ENCODE measurements at regions not wholly inside any gene's neighbourhood (a gene's known extent, or its start where the extent isn't known, plus 50 kb on each side); places are given as distances from the start of the nearest gene placed in this dataset.

- Histone ChIP-seq H3K27ac (ENCODE audit: extremely low read depth, low read depth, low read length) (no peak overlapping the region), H3K4me1 (ENCODE audit: control insufficient read depth, insufficient read depth, low read length) (no peaks in the 10 kb centered on the region), H3K36me3 (ENCODE audit: control insufficient read depth in 2 of 2, insufficient read depth in 1 of 2, low read length in 2 of 2) (no peaks in the 10 kb centered on the region), H3K9me3 (ENCODE audit: control insufficient read depth, insufficient read depth, low read depth, low read length) (no peaks in the 10 kb centered on the region), H3K4me3 (ENCODE audit: low read depth, low read length) (no peak overlapping the region)
- TF ChIP-seq ZFP41 (tag by site-specific recombination; IDR thresholded peaks at IDR 0.05; ENCODE audit: borderline replicate concordance) = no peak
- TF ChIP-seq ZBTB26 (tag by site-specific recombination; optimal IDR thresholded peaks at IDR 0.05) = no peak
- no peak for TF ChIP-seq ZNF433 (tag by site-specific recombination; IDR thresholded peaks at IDR 0.05; ENCODE audit: low read depth)
- no peak for TF ChIP-seq YY1 (tag by site-specific recombination; IDR thresholded peaks at IDR 0.05)
- no peak for TF ChIP-seq ZNF530 (tag by site-specific recombination; IDR thresholded peaks at IDR 0.05; ENCODE audit: low read depth)
- TF ChIP-seq GFI1B (tag by site-specific recombination; IDR thresholded peaks at IDR 0.05) = no peak
- TF ChIP-seq ZNF366 (tag by site-specific recombination; conservative IDR thresholded peaks at IDR 0.05) = no peak
- no peak for TF ChIP-seq ZNF214 (tag by site-specific recombination; IDR thresholded peaks at IDR 0.05; ENCODE audit: borderline replicate concordance)
- TF ChIP-seq SETDB1 (IDR thresholded peaks at IDR 0.05; ENCODE audit: insufficient read length, low read length) = no peak
- no peak for TF ChIP-seq ZNF777 (tag by site-specific recombination; IDR thresholded peaks at IDR 0.05; ENCODE audit: borderline replicate concordance)
- no peak for TF ChIP-seq ZBTB44 (tag by site-specific recombination; IDR thresholded peaks at IDR 0.05)
- TF ChIP-seq ZNF148 (tag by site-specific recombination; IDR thresholded peaks at IDR 0.05; ENCODE audit: borderline replicate concordance) = no peak
- no peak for TF ChIP-seq REST (tag by site-specific recombination; IDR thresholded peaks at IDR 0.05)
- no peak for TF ChIP-seq KLF8 (tag by site-specific recombination; IDR thresholded peaks at IDR 0.05)
- no peak for TF ChIP-seq ZNF585B (tag by site-specific recombination; IDR thresholded peaks at IDR 0.05)
- no peak for TF ChIP-seq ZNF785 (tag by site-specific recombination; IDR thresholded peaks at IDR 0.05)
- TF ChIP-seq IKZF3 (tag by site-specific recombination; IDR thresholded peaks at IDR 0.05) = no peak
- ChIA-PET CTCF (no interaction called here), POLR2A (no interaction called here)
These were observed 160.2 kb downstream of the CYYR1 start for GRCh38 chr21:26412885-26413284.

- no peak overlapping the region for H3K27ac ChIP-seq (ENCODE audit: extremely low read depth, low read depth, low read length)
- no peaks in the 10 kb centered on the region for H3K9me3 ChIP-seq (ENCODE audit: control insufficient read depth, insufficient read depth, low read depth, low read length)
- ChIA-PET CTCF (no interaction called here), POLR2A (no interaction called here)
- H3K36me3 ChIP-seq (ENCODE audit: control insufficient read depth in 2 of 2, insufficient read depth in 1 of 2, low read length in 2 of 2) = no peaks in the 10 kb centered on the region
- H3K4me1 ChIP-seq (ENCODE audit: control insufficient read depth, insufficient read depth, low read length) = no peaks in the 10 kb centered on the region
- H3K4me3 ChIP-seq (ENCODE audit: low read depth, low read length) = no peak overlapping the region
- TF ChIP-seq ZNF26 (tag by site-specific recombination; IDR thresholded peaks at IDR 0.05) (no peak), ZNF211 (tag by site-specific recombination; IDR thresholded peaks at IDR 0.05; ENCODE audit: low read depth) (no peak), ZNF501 (tag by site-specific recombination; IDR thresholded peaks at IDR 0.05) (no peak), SCRT2 (tag by site-specific recombination; IDR thresholded peaks at IDR 0.05) (no peak), ZNF174 (tag by site-specific recombination; IDR thresholded peaks at IDR 0.05) (no peak), PRDM6 (tag by site-specific recombination; IDR thresholded peaks at IDR 0.05) (no peak), GLI2 (tag by site-specific recombination; IDR thresholded peaks at IDR 0.05; ENCODE audit: borderline replicate concordance, low read depth) (no peak), HOXA7 (CRISPR knock-in tag; IDR thresholded peaks at IDR 0.05; ENCODE audit: borderline replicate concordance) (no peak)
These were observed 163.4 kb downstream of the CYYR1 start for GRCh38 chr21:26409735-26410134.
